ENCODE measurements at regions not wholly inside any gene's neighbourhood (a gene's known extent, or its start where the extent isn't known, plus 50 kb on each side); places are given as distances from the start of the nearest gene placed in this dataset.
"Not testable (repeated sequence)": the region's sequence is repeated elsewhere in the genome, so short reads cannot be mapped to it uniquely, and the experiment has no call there.

GRCh38 chr13:84812078-84812477 lies 929.8 kb upstream of the SLITRK1 start:
- H3K27ac ChIP-seq = no peak overlapping the region
- no peaks in the 10 kb centered on the region for H3K27me3 ChIP-seq (ENCODE audit: insufficient read depth, low read depth, severe bottlenecking)
- no peak for DNase-seq
- no peaks in the 10 kb centered on the region for H3K36me3 ChIP-seq
- H3K9me3 ChIP-seq (ENCODE audit: severe bottlenecking) = no peaks in the 10 kb centered on the region
- TF ChIP-seq CTCF (IDR thresholded peaks at IDR 0.05; ENCODE audit: low read depth, low read length) = peak; percentile 22; the same call in 1 of the 2 replicates
- H3K4me3 ChIP-seq (ENCODE audit: low read depth, low read length) = no peak overlapping the region

- no peaks in the 10 kb centered on the region for H3K27me3 ChIP-seq (ENCODE audit: insufficient read depth, low read depth, severe bottlenecking)
- H3K36me3 ChIP-seq = no peaks in the 10 kb centered on the region
- H3K4me3 ChIP-seq (ENCODE audit: low read depth, low read length) = no peak overlapping the region
- H3K27ac ChIP-seq = no peak overlapping the region
- no peak for DNase-seq
- TF ChIP-seq CTCF (IDR thresholded peaks at IDR 0.05; ENCODE audit: low read depth, low read length) = no peak
- no peaks in the 10 kb centered on the region for H3K9me3 ChIP-seq (ENCODE audit: severe bottlenecking)
These were observed 928.5 kb upstream of the SLITRK1 start for GRCh38 chr13:84810781-84811180.

DNA sequence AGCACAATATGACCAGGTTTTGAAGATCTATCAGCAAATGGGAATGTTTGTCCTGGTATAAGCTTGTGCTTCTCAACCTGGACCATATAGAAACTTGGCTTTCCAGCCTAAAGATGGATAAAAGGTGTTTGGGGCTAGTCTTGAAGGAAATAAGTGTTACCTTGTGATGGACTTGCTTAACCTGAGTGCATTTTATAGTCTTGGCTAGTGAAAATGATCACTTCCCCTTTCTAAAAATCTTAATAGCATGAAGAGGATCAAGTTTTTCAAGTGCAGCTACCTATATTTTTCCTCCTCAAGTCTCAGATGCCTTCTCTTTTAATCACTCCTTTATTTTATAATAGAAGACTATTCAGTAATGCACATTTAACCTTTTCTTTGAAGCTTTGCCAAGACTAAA lies 919.8 kb upstream of the SLITRK1 start:
- Histone ChIP-seq H3K36me3 (no peaks in the 10 kb centered on the region), H3K4me3 (ENCODE audit: low read depth, low read length) (no peak overlapping the region), H3K27ac (no peak overlapping the region), H3K9me3 (ENCODE audit: severe bottlenecking) (no peaks in the 10 kb centered on the region), H3K27me3 (ENCODE audit: insufficient read depth, low read depth, severe bottlenecking) (no peaks in the 10 kb centered on the region)
- no peak for TF ChIP-seq CTCF (IDR thresholded peaks at IDR 0.05; ENCODE audit: low read depth, low read length)
- DNase-seq = no peak

- TF ChIP-seq CTCF (IDR thresholded peaks at IDR 0.05; ENCODE audit: low read depth, low read length) = no peak
These were observed 902.3 kb upstream of the SLITRK1 start for GRCh38 chr13:84784443-84785153.

DNA sequence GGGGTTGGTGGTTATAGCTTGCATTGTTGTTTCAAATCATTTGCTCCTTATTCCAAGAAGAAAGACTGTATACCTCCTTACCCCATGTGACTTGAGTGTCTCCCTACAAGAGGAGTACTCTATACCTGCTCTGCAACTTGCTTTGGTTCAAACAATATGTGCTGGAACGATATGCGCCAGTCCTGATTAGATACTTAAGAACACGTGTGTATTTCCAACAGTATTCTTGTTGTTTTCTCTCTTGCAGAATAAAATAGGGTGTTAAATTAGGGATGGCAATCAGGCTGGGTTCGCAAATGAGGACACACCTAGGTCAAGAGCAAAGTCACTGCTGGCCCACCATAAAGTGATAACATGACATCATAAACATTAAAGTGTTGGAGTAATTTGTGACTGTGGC lies 895.0 kb upstream of the SLITRK1 start:
- no peak for DNase-seq
- Histone ChIP-seq H3K27me3 (ENCODE audit: insufficient read depth, low read depth, severe bottlenecking) (no peaks in the 10 kb centered on the region), H3K4me3 (ENCODE audit: low read depth, low read length) (no peak overlapping the region), H3K27ac (no peak overlapping the region), H3K9me3 (ENCODE audit: severe bottlenecking) (no peaks in the 10 kb centered on the region), H3K36me3 (no peaks in the 10 kb centered on the region)
- TF ChIP-seq CTCF (IDR thresholded peaks at IDR 0.05; ENCODE audit: low read depth, low read length) = no peak

More at GRCh38 chr13:84784443-84785153, 902.3 kb upstream of the SLITRK1 start:
- Histone ChIP-seq H3K4me3 (ENCODE audit: low read depth, low read length) (no peak overlapping the region), H3K9me3 (ENCODE audit: severe bottlenecking) (peaks cover 4% of the 10 kb centered on the region), H3K36me3 (no peaks in the 10 kb centered on the region), H3K27ac (no peak overlapping the region), H3K27me3 (ENCODE audit: insufficient read depth, low read depth, severe bottlenecking) (no peaks in the 10 kb centered on the region)
- no peak for DNase-seq

- Histone ChIP-seq H3K36me3 (no peaks in the 10 kb centered on the region), H3K9me3 (ENCODE audit: severe bottlenecking) (no peaks in the 10 kb centered on the region), H3K27me3 (ENCODE audit: insufficient read depth, low read depth, severe bottlenecking) (no peaks in the 10 kb centered on the region), H3K4me3 (ENCODE audit: low read depth, low read length) (no peak overlapping the region), H3K27ac (no peak overlapping the region)
- no peak for TF ChIP-seq CTCF (IDR thresholded peaks at IDR 0.05; ENCODE audit: low read depth, low read length)
- DNase-seq = no peak
These were observed 894.3 kb upstream of the SLITRK1 start for GRCh38 chr13:84776593-84776992.

DNA sequence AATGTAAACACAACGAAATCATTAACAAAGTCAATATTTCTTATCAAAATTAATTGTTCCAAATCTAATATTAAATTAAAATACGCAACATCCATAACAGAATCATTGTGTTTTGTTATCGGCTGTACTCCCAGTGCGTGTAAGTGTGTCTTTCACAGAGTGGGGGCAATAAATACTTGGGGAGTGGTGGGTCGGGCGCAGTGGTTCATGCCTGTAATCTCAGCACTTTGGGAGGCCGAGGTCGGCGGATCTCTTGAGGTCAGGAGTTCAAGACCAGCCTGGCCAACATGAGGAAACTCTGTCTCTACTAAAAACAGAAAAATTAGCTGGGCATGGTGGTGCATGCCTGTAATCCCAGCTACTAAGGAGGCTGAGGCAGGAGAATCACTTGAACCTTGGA lies 893.6 kb upstream of the SLITRK1 start:
- H3K27me3 ChIP-seq (ENCODE audit: insufficient read depth, low read depth, severe bottlenecking); DNase-seq; H3K36me3 ChIP-seq; H3K9me3 ChIP-seq (ENCODE audit: severe bottlenecking); H3K27ac ChIP-seq; H3K4me3 ChIP-seq (ENCODE audit: low read depth, low read length): not testable (repeated sequence)
